ENCODE measurements at regions not wholly inside any gene's neighbourhood (a gene's known extent, or its start where the extent isn't known, plus 50 kb on each side); places are given as distances from the start of the nearest gene placed in this dataset.

DNA sequence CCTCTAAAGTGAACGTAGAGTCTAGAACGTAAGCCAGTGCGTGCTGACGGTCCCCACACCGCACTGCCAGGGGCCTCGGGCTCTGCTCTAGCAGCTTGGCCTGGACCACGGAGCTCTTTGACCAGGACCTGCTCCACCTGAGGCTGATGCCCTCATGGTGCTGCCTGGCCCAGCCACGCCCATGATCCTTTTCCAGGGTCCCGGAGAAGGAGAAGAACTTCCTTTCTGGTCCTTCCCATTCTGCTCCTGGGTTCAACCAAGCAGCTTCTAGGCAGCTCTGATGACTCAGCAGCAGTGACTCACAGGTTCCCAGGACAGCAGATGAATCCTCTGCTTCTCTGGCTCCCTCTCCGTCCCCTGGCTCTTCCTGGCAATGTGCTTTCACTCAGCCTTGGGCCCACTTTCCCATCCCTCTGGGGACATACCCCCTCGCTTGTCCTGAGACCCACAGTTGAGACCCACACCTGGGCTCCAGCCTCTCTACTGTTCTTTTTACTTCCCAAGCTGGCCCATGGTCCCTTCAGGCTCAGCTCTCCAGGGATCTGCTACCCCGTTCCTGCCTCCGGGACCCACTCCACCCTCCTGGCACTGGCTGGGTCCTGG, 246.3 kb upstream of the RAB4A start:
- no peak for DNase-seq (ENCODE audit: extremely low spot score)
- TF ChIP-seq, protein P1, sequence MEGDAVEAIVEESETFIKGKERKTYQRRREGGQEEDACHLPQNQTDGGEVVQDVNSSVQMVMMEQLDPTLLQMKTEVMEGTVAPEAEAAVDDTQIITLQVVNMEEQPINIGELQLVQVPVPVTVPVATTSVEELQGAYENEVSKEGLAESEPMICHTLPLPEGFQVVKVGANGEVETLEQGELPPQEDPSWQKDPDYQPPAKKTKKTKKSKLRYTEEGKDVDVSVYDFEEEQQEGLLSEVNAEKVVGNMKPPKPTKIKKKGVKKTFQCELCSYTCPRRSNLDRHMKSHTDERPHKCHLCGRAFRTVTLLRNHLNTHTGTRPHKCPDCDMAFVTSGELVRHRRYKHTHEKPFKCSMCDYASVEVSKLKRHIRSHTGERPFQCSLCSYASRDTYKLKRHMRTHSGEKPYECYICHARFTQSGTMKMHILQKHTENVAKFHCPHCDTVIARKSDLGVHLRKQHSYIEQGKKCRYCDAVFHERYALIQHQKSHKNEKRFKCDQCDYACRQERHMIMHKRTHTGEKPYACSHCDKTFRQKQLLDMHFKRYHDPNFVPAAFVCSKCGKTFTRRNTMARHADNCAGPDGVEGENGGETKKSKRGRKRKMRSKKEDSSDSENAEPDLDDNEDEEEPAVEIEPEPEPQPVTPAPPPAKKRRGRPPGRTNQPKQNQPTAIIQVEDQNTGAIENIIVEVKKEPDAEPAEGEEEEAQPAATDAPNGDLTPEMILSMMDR (IDR thresholded peaks at IDR 0.05; ENCODE audit: control extremely low read depth, extremely low read depth, low read depth, missing control alignments) = no peak
- CTCF ChIA-PET = interaction anchor here (1.0 kb wide), 1 partner anchor 10 kb away, joined by 3 read pairs; no protein-coding TSS in a partner anchor
- POLR2A ChIA-PET = no interaction called here

DNA sequence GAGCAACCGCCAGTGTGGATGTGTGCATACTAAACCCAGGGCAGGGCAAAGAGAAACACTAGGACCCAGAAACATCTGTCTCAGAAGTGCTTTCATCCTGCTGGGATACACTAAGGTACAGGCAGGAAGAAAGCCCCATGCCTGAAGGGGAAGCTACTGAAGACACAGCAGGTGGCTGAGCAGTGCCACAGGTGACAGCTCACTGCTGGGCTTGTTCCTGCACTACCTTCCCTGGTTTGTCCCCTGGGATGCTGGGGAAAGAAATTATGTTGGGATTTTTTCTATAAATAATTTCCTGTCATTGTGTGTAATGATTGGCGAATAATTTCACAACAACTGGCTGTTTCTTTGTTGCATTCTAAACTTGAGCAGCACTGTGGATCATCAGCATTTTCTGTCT, 245.3 kb upstream of the RAB4A start:
- POLR2A ChIA-PET = no interaction called here

DNA sequence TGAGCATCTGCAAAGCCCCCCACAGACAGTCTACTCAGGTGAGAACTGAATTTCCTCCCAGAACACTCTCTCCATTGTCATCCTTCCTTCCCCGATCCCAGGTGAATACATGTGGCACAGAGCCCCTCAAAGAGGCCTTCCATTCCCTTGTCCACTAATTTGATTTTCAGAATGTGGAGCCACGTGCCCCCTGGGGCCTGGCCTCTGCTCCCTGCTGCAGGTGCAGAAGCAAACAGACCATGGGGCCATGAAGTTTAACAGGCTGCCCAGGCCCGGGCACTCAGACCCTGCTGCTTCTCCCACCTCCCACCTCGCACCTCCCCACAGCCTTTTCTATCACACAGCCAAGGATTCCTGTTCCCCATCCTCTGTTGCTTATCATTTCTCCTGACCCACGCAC, 243.8 kb upstream of the RAB4A start:
- POLR2A ChIA-PET = no interaction called here
- DNase-seq (ENCODE audit: extremely low spot score) = no peak
- CTCF ChIA-PET = no interaction called here
- TF ChIP-seq, protein P1 (IDR thresholded peaks at IDR 0.05; ENCODE audit: control extremely low read depth, extremely low read depth, low read depth, missing control alignments) = no peak

More for the DNA sequence above, 245.3 kb upstream of the RAB4A start:
- TF ChIP-seq, protein P1 (IDR thresholded peaks at IDR 0.05; ENCODE audit: control extremely low read depth, extremely low read depth, low read depth, missing control alignments) = no peak
- CTCF ChIA-PET = interaction anchor here (1.0 to 1.2 kb wide), 2 partner anchors 9 to 49 kb away, joined by 3 to 4 read pairs; no protein-coding TSS in a partner anchor
- no peak for DNase-seq (ENCODE audit: extremely low spot score)

DNA sequence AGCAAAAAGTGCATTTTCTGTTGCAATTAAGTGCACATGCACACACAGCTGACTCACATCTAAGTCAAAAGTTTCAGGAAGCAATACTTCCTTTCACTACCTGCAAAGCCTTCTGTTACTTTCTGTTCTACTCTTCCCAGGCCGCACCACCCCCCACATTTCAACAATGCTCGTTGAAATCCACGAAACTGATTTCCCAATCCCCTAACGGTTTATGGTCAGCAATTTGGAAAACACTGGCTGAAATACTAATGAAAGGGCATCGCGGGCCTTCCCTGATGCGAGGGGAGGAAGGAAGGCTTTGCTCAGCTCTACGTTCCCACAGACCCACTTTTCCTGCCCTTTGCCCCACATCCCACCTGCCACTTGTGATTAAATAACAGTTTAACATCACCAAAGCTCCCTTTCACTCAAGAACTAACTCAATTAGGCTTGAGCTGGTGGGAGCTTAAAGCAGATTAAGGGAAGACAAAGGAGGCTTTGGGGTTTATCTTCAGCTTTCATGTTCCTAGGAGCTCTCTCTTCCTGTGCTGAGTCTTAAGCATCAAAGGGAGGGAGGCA, 243.2 kb upstream of the RAB4A start:
- DNase-seq (ENCODE audit: extremely low spot score) = no peak
- TF ChIP-seq, protein P1 (IDR thresholded peaks at IDR 0.05; ENCODE audit: control extremely low read depth, extremely low read depth, low read depth, missing control alignments) = no peak
- ChIA-PET POLR2A (no interaction called here), CTCF (no interaction called here)

DNA sequence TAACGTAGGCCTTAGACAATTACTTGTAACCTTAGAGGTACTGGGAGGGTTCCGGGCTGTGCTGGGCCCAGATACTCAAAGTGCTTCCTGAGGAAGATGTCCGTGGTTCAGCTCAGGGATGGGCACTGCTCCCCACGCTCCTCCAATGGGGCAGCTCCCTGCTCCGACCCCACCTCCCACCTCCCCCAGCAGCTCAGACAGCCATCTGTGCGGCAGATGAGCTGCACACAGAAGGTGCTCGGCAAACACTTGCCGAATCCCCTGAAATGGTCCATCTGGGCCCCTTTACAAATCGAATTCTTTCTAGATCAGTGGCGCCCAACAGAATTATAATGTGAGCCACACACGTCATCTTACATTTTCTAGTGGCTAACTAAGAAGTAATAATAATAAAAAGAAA, 242.4 kb upstream of the RAB4A start:
- DNase-seq (ENCODE audit: extremely low spot score) = no peak
- ChIA-PET POLR2A (no interaction called here), CTCF (interaction anchor here (1.0 to 2.3 kb wide), 3 partner anchors 9 to 42 kb away, joined by 4 to 6 read pairs (median 6); no protein-coding TSS in a partner anchor)
- TF ChIP-seq, protein P1 (IDR thresholded peaks at IDR 0.05; ENCODE audit: control extremely low read depth, extremely low read depth, low read depth, missing control alignments) = no peak

DNA sequence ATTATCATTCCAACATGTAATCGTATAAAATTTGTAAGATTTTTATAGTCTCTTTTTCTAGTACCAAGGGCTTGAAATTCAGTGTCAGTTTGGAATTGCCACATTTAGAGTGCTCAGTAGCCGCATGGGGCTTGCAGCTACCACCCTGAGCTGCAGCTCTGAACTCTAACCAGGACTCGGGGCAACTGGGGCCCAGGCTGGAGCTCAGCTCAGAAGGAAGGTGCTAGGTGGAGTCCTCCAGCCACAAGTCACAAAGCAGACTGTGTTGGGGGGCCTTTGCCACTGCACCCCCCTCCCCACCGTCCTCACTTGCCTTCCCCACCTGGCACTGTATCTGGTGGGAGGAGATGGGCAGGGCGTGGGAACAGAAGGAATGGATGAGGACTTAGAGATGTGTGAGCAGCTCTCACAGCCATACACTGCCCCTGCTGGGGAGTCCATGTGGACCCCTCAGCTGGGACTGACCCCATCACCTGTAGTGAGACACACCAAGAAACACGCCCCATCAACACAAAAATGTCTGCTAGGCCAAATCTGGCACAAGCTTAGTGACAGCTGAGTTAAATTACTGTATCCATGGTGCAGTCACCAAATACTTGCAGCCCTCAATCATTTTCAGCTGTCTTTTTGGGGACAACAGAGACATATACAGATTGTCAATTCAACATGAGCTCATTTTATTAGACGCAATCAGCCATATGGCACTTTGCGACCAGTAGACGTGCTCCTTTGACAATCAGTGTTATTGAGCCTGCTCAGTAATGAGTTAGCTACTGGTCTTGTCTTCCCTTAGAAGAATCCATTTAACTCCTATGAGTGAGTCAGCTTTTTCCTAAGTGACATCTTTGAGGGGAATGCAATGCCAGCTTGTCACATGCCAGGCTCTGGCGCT, 241.7 kb upstream of the RAB4A start:
- POLR2A ChIA-PET = no interaction called here

More for the DNA sequence above, 241.7 kb upstream of the RAB4A start:
- TF ChIP-seq, protein P1 (IDR thresholded peaks at IDR 0.05; ENCODE audit: control extremely low read depth, extremely low read depth, low read depth, missing control alignments) = no peak
- DNase-seq (ENCODE audit: extremely low spot score) = no peak
- CTCF ChIA-PET = interaction anchor here (0.8 to 2.3 kb wide), 4 partner anchors 10 to 364 kb away, joined by 3 to 6 read pairs (median 5); no protein-coding TSS in a partner anchor
